OCI-LY7 (cell line): ENCODE measurements at regions not wholly inside any gene's neighbourhood (a gene's known extent, or its start where the extent isn't known, plus 50 kb on each side); places are given as distances from the start of the nearest gene placed in this dataset.

ENCODE experiments used
- BruUV-seq: library from RNA; stranded (reverse); fragments of 400-500 nt; replicated peaks from 2 replicates; lab custom pipeline; 2021; lab: Mats Ljungman, UMichigan
- CTCF ChIA-PET: fragments of 300-600 bp; sonication (Branson Sonifier 250); formaldehyde crosslinking; loops from one replicate; lab custom pipeline; 2022; ENCODE audit warnings: antibody characterized with exemption; ENCODE audit not compliant: unreplicated experiment; lab: Charles Lee
- POLR2A ChIA-PET: fragments of 300-600 bp; sonication (Branson Sonifier 250); formaldehyde crosslinking; loops from one replicate; lab custom pipeline; 2022; ENCODE audit warnings: antibody characterized with exemption; lab: Charles Lee
- DNase-seq: peaks from one replicate; pipeline ENCODE4 v3.0.0-alpha.2; 2015; ENCODE audit warnings: low spot score
- H2AFZ ChIP-seq: fragments of 200-600 bp; sonication (generic), shearing (Covaris generic); 2 replicates; pipeline ENCODE4 v1.6.1; 2014; ENCODE audit warnings: mild to moderate bottlenecking, antibody characterized with exemption, low read length, moderate library complexity
- H3K27ac ChIP-seq: fragments of 200-600 bp; sonication (generic); 2 replicates; pipeline ENCODE4 v1.5.1; 2014; ENCODE audit warnings: mixed run types, low read depth, mild to moderate bottlenecking, moderate library complexity, low read length, inconsistent platforms; ENCODE audit not compliant: poor library complexity, severe bottlenecking
- H3K36me3 ChIP-seq: fragments of 200-600 bp; sonication (generic); 2 replicates; pipeline ENCODE4 v1.6.1; 2014; ENCODE audit warnings: mild to moderate bottlenecking, antibody characterized with exemption, low read length, moderate library complexity, mixed read lengths; ENCODE audit not compliant: insufficient read depth
- H3K4me1 ChIP-seq: fragments of 200-600 bp; sonication (generic); 2 replicates; pipeline ENCODE4 v1.5.1; 2014; ENCODE audit warnings: mild to moderate bottlenecking, low read length; ENCODE audit not compliant: insufficient read depth, poor library complexity, severe bottlenecking
- H3K4me2 ChIP-seq: fragments of 200-600 bp; sonication (generic); 2 replicates; pipeline ENCODE4 v1.6.1; 2014; ENCODE audit warnings: mild to moderate bottlenecking, low read length
- H3K4me3 ChIP-seq: fragments of 200-600 bp; sonication (generic); 2 replicates; pipeline ENCODE4 v1.5.1; 2014; ENCODE audit warnings: mild to moderate bottlenecking, low read depth, low read length; ENCODE audit not compliant: poor library complexity, severe bottlenecking
- H3K79me2 ChIP-seq: fragments of 200-600 bp; sonication (generic); 2 replicates; pipeline ENCODE4 v1.6.1; 2016; ENCODE audit warnings: low read depth, mild to moderate bottlenecking, low read length, moderate library complexity, mixed read lengths; ENCODE audit not compliant: insufficient read depth
- H3K9me2 ChIP-seq: fragments of 200-600 bp; sonication (generic); 2 replicates; pipeline ENCODE4 v1.6.1; 2016; ENCODE audit warnings: mild to moderate bottlenecking, low read length, mixed read lengths; ENCODE audit not compliant: insufficient read depth
- H3K9me3 ChIP-seq: fragments of 200-600 bp; sonication (generic); 2 replicates; pipeline ENCODE4 v1.6.1; 2014; ENCODE audit warnings: mild to moderate bottlenecking, mixed run types, low read length, mixed read lengths
- H4K20me1 ChIP-seq: fragments of 200-600 bp; sonication (generic); 2 replicates; pipeline ENCODE4 v1.6.1; 2014; ENCODE audit warnings: mild to moderate bottlenecking, antibody characterized with exemption, low read length, moderate library complexity, mixed read lengths; ENCODE audit not compliant: insufficient read depth
- EZH2phosphoT487 ChIP-seq: fragments of 200-600 bp; sonication (generic); IDR thresholded peaks from 2 replicates; pipeline ENCODE4 v1.6.1; 2018; ENCODE audit warnings: low read depth, borderline replicate concordance, mild to moderate bottlenecking, mixed run types, antibody characterized with exemption, low read length, moderate library complexity, mixed read lengths
- intact Hi-C: fragments of 100-400 bp; cut with micrococcal nuclease; formaldehyde crosslinking; loops from one replicate; pipeline ENCODE4 v1.10.0; 2022; ENCODE audit not compliant: unreplicated experiment
- TF ChIP-seq, protein P1 (sequence below): fragments of 200-600 bp; sonication (generic); conservative IDR thresholded peaks from 2 replicates; pipeline ENCODE4 v1.5.1; 2014; ENCODE audit warnings: mild to moderate bottlenecking, antibody characterized with exemption, low read length, moderate library complexity, mixed read lengths

DNA sequence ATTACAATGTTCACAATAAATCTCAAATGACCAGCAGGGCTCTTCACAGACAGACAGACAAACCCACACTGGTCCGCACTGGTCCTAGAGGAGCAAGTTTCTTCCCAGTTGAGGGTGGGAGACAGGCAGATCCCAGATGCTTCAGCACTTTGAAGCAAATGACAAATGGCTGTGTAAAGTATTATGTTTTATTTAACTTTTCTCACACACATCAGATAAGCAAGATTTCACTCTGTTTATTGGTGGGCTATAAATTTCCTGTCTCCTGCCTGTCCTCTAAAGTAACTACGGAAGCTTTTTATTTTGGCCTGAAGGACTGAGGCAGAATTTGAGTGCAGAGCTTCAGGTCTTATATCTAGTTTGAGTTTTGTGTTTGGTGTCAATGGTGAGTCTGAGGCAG lies 174.7 kb upstream of the MTNR1B start:
- H3K4me3 ChIP-seq, result no peak overlapping the region
- no peaks in the 10 kb centered on the region for H3K36me3 ChIP-seq
- intact Hi-C loops, result no loop called here
- H3K9me3 ChIP-seq, result no peaks in the 10 kb centered on the region
- ChIA-PET POLR2A (no interaction called here), CTCF (no interaction called here)
- no TSS peak for BruUV-seq
- H2AFZ ChIP-seq, result no peak overlapping the region
- no peaks in the 10 kb centered on the region for H3K4me1 ChIP-seq
- no peak overlapping the region for H3K4me2 ChIP-seq
- no peaks in the 10 kb centered on the region for H3K79me2 ChIP-seq
- H3K27ac ChIP-seq, result no peak overlapping the region
- H4K20me1 ChIP-seq, result no peaks in the 10 kb centered on the region
- TF ChIP-seq EZH2phosphoT487, result no peak
- TF ChIP-seq, protein P1, sequence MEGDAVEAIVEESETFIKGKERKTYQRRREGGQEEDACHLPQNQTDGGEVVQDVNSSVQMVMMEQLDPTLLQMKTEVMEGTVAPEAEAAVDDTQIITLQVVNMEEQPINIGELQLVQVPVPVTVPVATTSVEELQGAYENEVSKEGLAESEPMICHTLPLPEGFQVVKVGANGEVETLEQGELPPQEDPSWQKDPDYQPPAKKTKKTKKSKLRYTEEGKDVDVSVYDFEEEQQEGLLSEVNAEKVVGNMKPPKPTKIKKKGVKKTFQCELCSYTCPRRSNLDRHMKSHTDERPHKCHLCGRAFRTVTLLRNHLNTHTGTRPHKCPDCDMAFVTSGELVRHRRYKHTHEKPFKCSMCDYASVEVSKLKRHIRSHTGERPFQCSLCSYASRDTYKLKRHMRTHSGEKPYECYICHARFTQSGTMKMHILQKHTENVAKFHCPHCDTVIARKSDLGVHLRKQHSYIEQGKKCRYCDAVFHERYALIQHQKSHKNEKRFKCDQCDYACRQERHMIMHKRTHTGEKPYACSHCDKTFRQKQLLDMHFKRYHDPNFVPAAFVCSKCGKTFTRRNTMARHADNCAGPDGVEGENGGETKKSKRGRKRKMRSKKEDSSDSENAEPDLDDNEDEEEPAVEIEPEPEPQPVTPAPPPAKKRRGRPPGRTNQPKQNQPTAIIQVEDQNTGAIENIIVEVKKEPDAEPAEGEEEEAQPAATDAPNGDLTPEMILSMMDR, result no peak
- H3K9me2 ChIP-seq, result no peaks in the 10 kb centered on the region
- no peak for DNase-seq

- Histone ChIP-seq H3K4me1 (no peaks in the 10 kb centered on the region), H3K79me2 (no peaks in the 10 kb centered on the region), H3K9me2 (no peaks in the 10 kb centered on the region), H4K20me1 (no peaks in the 10 kb centered on the region), H3K36me3 (no peaks in the 10 kb centered on the region), H3K4me3 (no peak overlapping the region), H2AFZ (no peak overlapping the region), H3K4me2 (no peak overlapping the region), H3K27ac (no peak overlapping the region), H3K9me3 (no peaks in the 10 kb centered on the region)
- intact Hi-C loops, result no loop called here
- no peak for DNase-seq
- BruUV-seq, result no TSS peak
- TF ChIP-seq, protein P1, result no peak
- no peak for TF ChIP-seq EZH2phosphoT487
- POLR2A ChIA-PET, result no interaction called here
- CTCF ChIA-PET, result no interaction called here
Measured at GRCh38 chr11:92796744-92797143, 172.7 kb upstream of the MTNR1B start.

GRCh38 chr11:92797874-92798273 lies 171.6 kb upstream of the MTNR1B start:
- Histone ChIP-seq H3K36me3 (no peaks in the 10 kb centered on the region), H3K27ac (no peak overlapping the region), H3K4me1 (no peaks in the 10 kb centered on the region), H3K9me3 (no peaks in the 10 kb centered on the region), H3K9me2 (no peaks in the 10 kb centered on the region), H3K79me2 (no peaks in the 10 kb centered on the region), H3K4me2 (no peak overlapping the region), H3K4me3 (no peak overlapping the region), H2AFZ (no peak overlapping the region), H4K20me1 (no peaks in the 10 kb centered on the region)
- POLR2A ChIA-PET, result no interaction called here
- no TSS peak for BruUV-seq
- DNase-seq, result no peak
- intact Hi-C loops, result no loop called here
- CTCF ChIA-PET, result no interaction called here
- TF ChIP-seq EZH2phosphoT487, result no peak
- TF ChIP-seq, protein P1, result no peak
